ENCODE measurements at regions not wholly inside any gene's neighbourhood (a gene's known extent, or its start where the extent isn't known, plus 50 kb on each side); places are given as distances from the start of the nearest gene placed in this dataset.

DNA sequence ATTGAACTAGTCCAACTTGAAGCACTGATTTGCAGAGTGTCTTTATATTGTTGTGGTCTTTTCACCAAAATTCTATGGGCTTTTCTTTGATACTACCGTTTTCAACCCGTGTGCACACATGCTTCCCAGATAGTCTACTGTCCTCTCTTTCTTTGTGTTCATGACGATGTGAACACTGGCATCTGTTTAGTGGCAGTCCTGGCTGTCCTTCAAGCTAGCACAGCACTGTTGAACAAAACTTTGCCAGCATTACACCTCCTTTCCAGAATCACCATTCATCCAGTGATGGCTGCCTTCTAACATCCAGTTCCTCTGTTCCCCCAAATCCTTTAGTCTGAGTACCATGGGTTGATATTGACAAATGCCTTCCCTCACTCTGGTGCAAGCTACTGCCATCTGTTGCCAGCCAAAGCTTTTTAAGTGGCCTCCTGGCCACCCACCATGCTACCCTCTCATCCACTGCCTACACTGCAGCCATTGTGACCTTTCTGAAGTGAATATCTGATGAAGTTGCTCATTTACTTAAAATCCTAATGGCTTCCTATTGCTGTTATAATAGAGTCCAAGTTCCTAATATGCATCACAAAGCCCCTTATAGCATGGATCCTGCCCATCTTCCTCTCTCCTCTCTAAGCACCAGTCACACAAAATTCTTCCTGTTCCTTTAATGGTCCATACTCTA is 94.3 kb downstream of the NIBAN1 start:
- TF ChIP-seq EZH2 (IDR thresholded peaks at IDR 0.05; ENCODE audit: borderline replicate concordance, low read depth, low read length, poor library complexity, severe bottlenecking) (no peak), CTCF (conservative IDR thresholded peaks at IDR 0.05; ENCODE audit: low read depth, low read length) (no peak)
